HG03558 (cell line): ENCODE measurements at regions not wholly inside any gene's neighbourhood (a gene's known extent, or its start where the extent isn't known, plus 50 kb on each side); places are given as distances from the start of the nearest gene placed in this dataset.

Experiments used
- ATAC-seq: cut with Tn5 transposase; IDR thresholded peaks from one replicate; pipeline ENCODE4 v1.9.1; 2021; ENCODE audit warnings: moderate number of reproducible peaks; ENCODE audit not compliant: unreplicated experiment; ENCODE audit errors: extremely low read depth

DNA sequence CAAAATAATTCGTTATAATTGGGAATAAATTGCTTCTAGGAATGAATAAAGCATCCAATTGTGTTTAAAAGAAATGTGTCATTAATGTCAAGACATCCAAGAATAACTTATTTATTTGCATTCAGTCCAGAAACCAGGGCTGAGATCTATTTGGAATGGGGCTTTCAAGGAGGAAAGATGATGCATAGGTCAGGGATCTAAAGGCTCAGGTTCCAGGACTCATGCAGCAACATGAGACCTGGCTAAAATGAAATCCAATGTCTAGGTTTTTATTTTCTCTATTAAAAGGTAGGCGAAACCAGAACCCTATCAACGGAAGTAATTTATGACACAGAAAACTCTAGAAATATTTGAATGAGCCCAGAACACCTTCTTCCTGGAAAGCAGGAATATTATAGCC lies 376.8 kb downstream of the SEC16B start:
- ATAC-seq: no peak

GRCh38 chr1:177592624-177593023 lies 377.2 kb downstream of the SEC16B start:
- ATAC-seq: no peak

DNA sequence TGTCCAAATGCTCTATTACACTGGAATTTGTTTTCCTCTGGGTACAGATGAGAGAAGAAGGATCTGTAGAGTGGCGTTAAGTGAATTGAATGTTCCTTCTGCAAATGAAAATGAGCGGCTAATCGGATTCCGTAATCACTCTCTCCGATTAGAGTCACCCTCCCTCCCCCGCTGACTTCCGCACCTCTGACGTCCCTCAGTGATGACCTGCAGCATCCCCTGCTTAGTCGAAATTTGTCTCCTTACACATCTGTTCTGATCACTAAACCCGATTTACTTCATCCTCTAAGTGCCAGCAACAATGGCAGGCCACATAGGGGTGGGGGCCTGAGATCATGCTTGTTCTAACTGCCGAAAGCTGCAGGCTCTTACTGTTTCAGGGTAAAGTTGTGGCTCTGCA lies 378.7 kb downstream of the SEC16B start:
- no peak for ATAC-seq

DNA sequence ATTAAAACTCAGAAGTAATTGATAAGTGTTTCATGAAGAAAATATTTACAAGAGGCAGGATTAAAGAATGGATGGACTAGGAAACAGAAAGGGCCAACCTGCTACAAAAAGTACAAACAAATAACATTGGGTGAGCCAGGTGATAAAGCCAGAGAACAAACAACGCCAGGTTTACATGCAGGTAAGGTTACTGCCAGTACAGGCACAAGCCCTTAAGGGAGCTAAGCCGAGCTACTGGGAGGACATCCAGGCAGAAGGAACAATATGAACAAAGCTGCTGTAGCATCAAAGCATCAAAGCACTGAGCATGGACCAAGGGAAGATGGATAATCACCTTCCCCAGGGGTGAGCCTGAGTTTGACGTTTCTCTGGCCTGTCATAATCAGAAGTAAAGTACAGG lies 380.7 kb downstream of the SEC16B start:
- no peak for ATAC-seq

- no peak for ATAC-seq
These were observed 383.4 kb downstream of the SEC16B start for GRCh38 chr1:177586429-177586828.

GRCh38 chr1:177585302-177586220 lies 384.3 kb downstream of the SEC16B start:
- no peak for ATAC-seq

- ATAC-seq: no peak
These were observed 396.0 kb downstream of the SEC16B start for GRCh38 chr1:177573901-177574300.

DNA sequence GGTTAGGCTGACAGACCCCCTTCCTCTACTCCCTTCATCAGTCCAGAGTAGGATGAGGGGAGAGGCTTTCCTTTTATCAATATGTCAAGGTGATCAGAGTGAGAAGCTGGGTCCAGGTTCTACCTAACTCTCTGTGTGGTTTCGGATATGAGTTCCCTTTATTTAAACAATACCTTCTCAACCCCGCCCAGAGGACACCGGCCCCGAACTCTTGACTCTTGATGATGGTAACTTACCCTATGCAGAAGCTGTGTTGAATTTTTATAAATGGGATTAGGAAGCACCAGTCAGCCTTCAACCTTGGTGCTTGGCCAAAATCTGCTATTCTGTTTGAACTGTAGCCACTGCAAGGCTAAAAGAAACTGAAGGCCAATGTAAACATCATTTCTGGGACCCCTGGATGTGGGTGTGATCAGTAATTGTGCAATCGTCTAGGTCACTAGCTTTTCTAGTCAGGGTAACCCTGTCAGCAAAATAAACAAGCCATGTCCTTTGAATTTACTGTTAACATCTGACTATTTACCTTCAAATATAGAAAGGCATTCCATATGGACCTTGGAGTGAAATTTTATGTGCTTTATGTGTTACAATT lies 398.3 kb downstream of the SEC16B start:
- ATAC-seq: no peak

DNA sequence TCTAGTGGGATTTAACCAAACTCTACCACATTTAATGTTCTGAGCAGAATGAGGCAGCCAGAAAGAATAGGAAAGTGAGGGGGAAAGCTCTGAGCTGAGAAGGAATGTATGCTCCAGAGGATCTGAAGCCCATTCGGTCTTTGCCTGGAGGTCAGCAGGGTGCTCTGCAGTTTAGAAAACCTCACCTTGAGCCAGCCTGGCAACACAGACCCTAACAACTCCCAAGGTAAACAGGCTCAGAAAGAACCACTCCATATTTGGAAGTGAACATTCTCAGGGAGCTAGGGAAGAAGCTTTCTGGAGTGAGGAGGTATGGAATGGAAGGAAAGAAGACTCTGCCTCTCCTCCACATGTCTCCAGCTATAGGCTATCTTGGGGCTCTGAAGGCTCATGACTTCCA lies 398.8 kb downstream of the SEC16B start:
- no peak for ATAC-seq

- no peak for ATAC-seq
These were observed 398.7 kb downstream of the BRINP2 start for GRCh38 chr1:177569476-177569875.

- no peak for ATAC-seq
These were observed 397.9 kb downstream of the BRINP2 start for GRCh38 chr1:177568622-177569021.

GRCh38 chr1:177567393-177567792 lies 396.6 kb downstream of the BRINP2 start:
- no peak for ATAC-seq

- ATAC-seq: no peak
These were observed 395.7 kb downstream of the BRINP2 start for GRCh38 chr1:177566495-177566894.

GRCh38 chr1:177561436-177561835 lies 390.7 kb downstream of the BRINP2 start:
- no peak for ATAC-seq

GRCh38 chr1:177558372-177558771 lies 387.6 kb downstream of the BRINP2 start:
- ATAC-seq: no peak

- ATAC-seq: no peak
These were observed 385.4 kb downstream of the BRINP2 start for GRCh38 chr1:177556163-177556562.

- ATAC-seq: no peak
These were observed 376.4 kb downstream of the BRINP2 start for GRCh38 chr1:177547200-177547599.

DNA sequence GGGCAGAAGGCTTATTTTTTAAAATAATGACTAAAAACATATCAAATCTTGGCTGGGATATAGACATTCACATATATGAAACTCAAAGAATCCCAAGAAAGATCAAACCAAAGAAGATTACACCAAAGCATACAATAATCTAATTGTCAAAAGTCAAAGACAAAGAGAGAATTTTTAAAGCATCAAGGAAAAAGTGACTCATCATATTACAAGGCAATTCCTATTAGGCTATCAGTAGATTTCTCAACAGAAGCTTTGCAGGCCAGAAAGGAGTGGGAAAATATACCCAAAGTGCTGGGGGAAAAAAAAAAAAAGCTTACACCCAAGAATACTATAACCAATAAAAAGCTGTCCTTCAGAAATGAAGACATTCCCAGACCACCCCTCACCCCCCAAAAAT lies 375.6 kb downstream of the BRINP2 start:
- ATAC-seq: no peak

GRCh38 chr1:177526201-177526600 lies 355.4 kb downstream of the BRINP2 start:
- no peak for ATAC-seq

DNA sequence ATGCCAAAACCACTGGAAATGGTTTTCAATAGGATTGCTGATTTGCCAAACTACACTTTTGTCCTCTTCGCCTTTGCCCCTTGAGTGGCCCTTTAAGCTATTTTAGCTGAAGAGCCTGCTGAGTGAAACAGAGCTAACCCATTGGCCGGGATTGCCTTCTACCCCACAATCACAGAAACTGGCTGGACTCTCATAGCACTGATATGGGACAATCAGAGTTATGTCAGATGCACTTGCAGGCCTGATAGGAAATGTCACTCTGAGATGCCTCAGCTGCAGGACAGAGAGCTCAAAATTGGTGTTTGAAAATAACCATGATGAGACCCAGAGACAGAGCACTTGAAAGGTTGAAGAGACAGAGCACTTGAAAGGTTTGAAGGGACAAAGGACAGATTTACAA lies 354.4 kb downstream of the BRINP2 start:
- no peak for ATAC-seq

DNA sequence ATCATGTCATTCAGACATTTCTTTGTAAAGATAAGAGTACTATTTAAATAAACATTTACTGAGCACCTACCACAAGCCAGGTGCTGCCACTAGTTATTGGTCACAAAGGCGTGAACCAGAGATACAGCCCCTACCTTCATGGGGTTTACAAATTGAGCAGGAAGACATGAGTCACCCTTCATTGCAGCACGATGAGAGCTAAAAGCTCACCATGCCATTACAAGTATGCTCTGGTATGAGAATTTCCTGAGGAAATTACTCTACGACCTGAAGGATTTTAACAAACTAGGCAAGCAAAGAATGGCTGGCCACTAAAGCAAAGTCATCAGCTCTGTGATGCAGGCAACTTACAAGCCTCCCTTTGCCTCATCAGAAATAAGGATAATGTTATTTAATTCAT lies 346.8 kb downstream of the BRINP2 start:
- no peak for ATAC-seq

GRCh38 chr1:177514207-177514606 lies 343.4 kb downstream of the BRINP2 start:
- ATAC-seq: no peak
